Panc1 (cell line): ENCODE measurements at regions not wholly inside any gene's neighbourhood (a gene's known extent, or its start where the extent isn't known, plus 50 kb on each side); places are given as distances from the start of the nearest gene placed in this dataset.

Experiments used
- ATAC-seq: fragments of 200-7000 bp; cut with Tn5 transposase; 2 replicates; pipeline ENCODE4 v1.9.1; 2020; ENCODE audit warnings: mild to moderate bottlenecking, moderate library complexity
- BruUV-seq: library from RNA; stranded (reverse); fragments of 400-500 nt; replicated peaks from 2 replicates; lab custom pipeline; 2021; lab: Mats Ljungman, UMichigan
- CTCF ChIA-PET: fragments of 300-600 bp; sonication (Branson Sonifier 250); formaldehyde crosslinking; loops from one replicate; lab custom pipeline; 2022; ENCODE audit warnings: antibody characterized with exemption; lab: Charles Lee
- POLR2A ChIA-PET: fragments of 300-600 bp; sonication (Branson Sonifier 250); formaldehyde crosslinking; loops from one replicate; lab custom pipeline; 2022; ENCODE audit warnings: antibody characterized with exemption; lab: Charles Lee
- DNase-seq: peaks from one replicate; pipeline ENCODE4 v3.0.0-alpha.2; 2010; ENCODE audit warnings: low read depth, low spot score
- H3K27ac ChIP-seq: 2 replicates; pipeline ENCODE4 v1.5.1; 2011; ENCODE audit warnings: mild to moderate bottlenecking, low read length, inconsistent platforms
- H3K27me3 ChIP-seq: fragments of 200-500 bp; sonication (Bioruptor generic); 2 replicates; pipeline ENCODE4 v1.6.0; 2014; ENCODE audit warnings: low read length, inconsistent platforms; ENCODE audit not compliant: control insufficient read depth, insufficient read depth
- H3K36me3 ChIP-seq: fragments of 200-500 bp; sonication (Bioruptor generic); 2 replicates; pipeline ENCODE4 v1.5.1; 2014; ENCODE audit warnings: inconsistent platforms, mild to moderate bottlenecking, low read length, moderate library complexity; ENCODE audit not compliant: control insufficient read depth, insufficient read depth
- H3K4me1 ChIP-seq: 2 replicates; pipeline ENCODE4 v1.5.1; 2011; ENCODE audit warnings: inconsistent platforms, mild to moderate bottlenecking, low read length, moderate library complexity; ENCODE audit not compliant: control insufficient read depth, insufficient read depth
- H3K4me3 ChIP-seq, 2 experiments: 2 replicates each; pipeline ENCODE4 v1.5.1; 2011 to 2012; ENCODE audit warnings: low read depth in 2 of 2, low read length in 2 of 2, mild to moderate bottlenecking in 2 of 2, inconsistent platforms in 1 of 2, moderate library complexity in 1 of 2
- H3K9me3 ChIP-seq: fragments of 200-500 bp; sonication (Bioruptor generic); 2 replicates; pipeline ENCODE4 v1.5.1; 2014; ENCODE audit warnings: low read depth, mild to moderate bottlenecking, inconsistent platforms, low read length, moderate library complexity; ENCODE audit not compliant: control insufficient read depth, insufficient read depth
- POLR2AphosphoS5 ChIP-seq: IDR thresholded peaks from 2 replicates; pipeline ENCODE4 v1.6.1; 2012; ENCODE audit warnings: mild to moderate bottlenecking, low read depth, low read length, moderate library complexity
- SIN3A ChIP-seq: IDR thresholded peaks from 2 replicates; pipeline ENCODE4 v1.6.1; 2012; ENCODE audit warnings: low read depth, mild to moderate bottlenecking, low read length, moderate library complexity, borderline replicate concordance; ENCODE audit not compliant: insufficient read depth
- TCF7L2 ChIP-seq: IDR thresholded peaks from 2 replicates; pipeline ENCODE4 v1.6.1; 2011; ENCODE audit warnings: mild to moderate bottlenecking, low read depth, low read length, inconsistent platforms
- in situ Hi-C: cut with HindIII; loops from 2 replicates; pipeline ENCODE4 v1.10.0; 2016; ENCODE audit warnings: low sequenced_read_pairs, low pct_unique_long_range_greater_than_20kb
- intact Hi-C: fragments of 100-400 bp; cut with micrococcal nuclease; formaldehyde crosslinking; loops from one replicate; pipeline ENCODE4 v1.10.0; 2022; ENCODE audit not compliant: unreplicated experiment
- TF ChIP-seq, protein P1 (sequence below): fragments of 450-650 bp; IDR thresholded peaks from 2 replicates; pipeline ENCODE4 v1.5.1; 2017; ENCODE audit warnings: mild to moderate bottlenecking
- TF ChIP-seq, protein P2 (sequence below), 2 experiments: IDR thresholded peaks; 2 replicates each; pipeline ENCODE4 v1.6.1; 2011 to 2012; ENCODE audit warnings: low read depth in 2 of 2, control low read depth in 1 of 2, low read length in 1 of 2, mild to moderate bottlenecking in 1 of 2, moderate library complexity in 1 of 2; ENCODE audit not compliant: insufficient read depth in 1 of 2

DNA sequence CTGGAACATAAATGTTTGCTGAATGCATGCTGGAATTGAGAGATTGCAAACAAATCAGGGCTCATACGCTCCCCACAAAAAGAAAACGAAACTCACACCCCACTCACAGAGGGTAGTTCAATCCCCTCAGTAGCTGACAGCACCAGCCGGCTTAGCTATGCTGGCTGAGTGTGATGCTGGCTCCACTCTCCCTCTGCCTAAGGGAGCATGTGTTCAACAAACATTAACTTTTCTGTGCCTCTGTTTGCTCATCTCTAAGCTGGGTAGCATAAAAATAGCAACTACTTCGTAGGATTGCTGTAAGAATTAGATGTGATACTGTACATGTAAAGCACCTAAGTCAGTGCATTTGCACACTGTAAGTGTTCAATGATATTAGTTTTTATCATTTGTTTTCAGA, 282.6 kb downstream of the FOXO1 start:
- no TSS peak for BruUV-seq
- no peaks in the 10 kb centered on the region for H3K27me3 ChIP-seq
- ChIA-PET CTCF (no interaction called here), POLR2A (no interaction called here)
- H3K4me3 ChIP-seq: no peak overlapping the region
- H3K9me3 ChIP-seq: no peaks in the 10 kb centered on the region
- intact Hi-C loops (no loop called here), in situ Hi-C loops (no loop called here)
- H3K27ac ChIP-seq: no peak overlapping the region
- H3K4me1 ChIP-seq: no peaks in the 10 kb centered on the region
- TF ChIP-seq POLR2AphosphoS5 (no peak), SIN3A (no peak), TCF7L2 (no peak)
- TF ChIP-seq, protein P1, sequence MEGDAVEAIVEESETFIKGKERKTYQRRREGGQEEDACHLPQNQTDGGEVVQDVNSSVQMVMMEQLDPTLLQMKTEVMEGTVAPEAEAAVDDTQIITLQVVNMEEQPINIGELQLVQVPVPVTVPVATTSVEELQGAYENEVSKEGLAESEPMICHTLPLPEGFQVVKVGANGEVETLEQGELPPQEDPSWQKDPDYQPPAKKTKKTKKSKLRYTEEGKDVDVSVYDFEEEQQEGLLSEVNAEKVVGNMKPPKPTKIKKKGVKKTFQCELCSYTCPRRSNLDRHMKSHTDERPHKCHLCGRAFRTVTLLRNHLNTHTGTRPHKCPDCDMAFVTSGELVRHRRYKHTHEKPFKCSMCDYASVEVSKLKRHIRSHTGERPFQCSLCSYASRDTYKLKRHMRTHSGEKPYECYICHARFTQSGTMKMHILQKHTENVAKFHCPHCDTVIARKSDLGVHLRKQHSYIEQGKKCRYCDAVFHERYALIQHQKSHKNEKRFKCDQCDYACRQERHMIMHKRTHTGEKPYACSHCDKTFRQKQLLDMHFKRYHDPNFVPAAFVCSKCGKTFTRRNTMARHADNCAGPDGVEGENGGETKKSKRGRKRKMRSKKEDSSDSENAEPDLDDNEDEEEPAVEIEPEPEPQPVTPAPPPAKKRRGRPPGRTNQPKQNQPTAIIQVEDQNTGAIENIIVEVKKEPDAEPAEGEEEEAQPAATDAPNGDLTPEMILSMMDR: no peak
- TF ChIP-seq, protein P2, sequence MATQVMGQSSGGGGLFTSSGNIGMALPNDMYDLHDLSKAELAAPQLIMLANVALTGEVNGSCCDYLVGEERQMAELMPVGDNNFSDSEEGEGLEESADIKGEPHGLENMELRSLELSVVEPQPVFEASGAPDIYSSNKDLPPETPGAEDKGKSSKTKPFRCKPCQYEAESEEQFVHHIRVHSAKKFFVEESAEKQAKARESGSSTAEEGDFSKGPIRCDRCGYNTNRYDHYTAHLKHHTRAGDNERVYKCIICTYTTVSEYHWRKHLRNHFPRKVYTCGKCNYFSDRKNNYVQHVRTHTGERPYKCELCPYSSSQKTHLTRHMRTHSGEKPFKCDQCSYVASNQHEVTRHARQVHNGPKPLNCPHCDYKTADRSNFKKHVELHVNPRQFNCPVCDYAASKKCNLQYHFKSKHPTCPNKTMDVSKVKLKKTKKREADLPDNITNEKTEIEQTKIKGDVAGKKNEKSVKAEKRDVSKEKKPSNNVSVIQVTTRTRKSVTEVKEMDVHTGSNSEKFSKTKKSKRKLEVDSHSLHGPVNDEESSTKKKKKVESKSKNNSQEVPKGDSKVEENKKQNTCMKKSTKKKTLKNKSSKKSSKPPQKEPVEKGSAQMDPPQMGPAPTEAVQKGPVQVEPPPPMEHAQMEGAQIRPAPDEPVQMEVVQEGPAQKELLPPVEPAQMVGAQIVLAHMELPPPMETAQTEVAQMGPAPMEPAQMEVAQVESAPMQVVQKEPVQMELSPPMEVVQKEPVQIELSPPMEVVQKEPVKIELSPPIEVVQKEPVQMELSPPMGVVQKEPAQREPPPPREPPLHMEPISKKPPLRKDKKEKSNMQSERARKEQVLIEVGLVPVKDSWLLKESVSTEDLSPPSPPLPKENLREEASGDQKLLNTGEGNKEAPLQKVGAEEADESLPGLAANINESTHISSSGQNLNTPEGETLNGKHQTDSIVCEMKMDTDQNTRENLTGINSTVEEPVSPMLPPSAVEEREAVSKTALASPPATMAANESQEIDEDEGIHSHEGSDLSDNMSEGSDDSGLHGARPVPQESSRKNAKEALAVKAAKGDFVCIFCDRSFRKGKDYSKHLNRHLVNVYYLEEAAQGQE (IDR thresholded peaks at IDR 0.05; ENCODE audit: insufficient read depth in 1 of 2, low read depth in 2 of 2, low read length in 1 of 2): no peak
- DNase-seq (no peak), ATAC-seq (no peak)
- no peaks in the 10 kb centered on the region for H3K36me3 ChIP-seq

GRCh38 chr13:40384976-40385857, 281.2 kb downstream of the FOXO1 start:
- ChIA-PET CTCF (no interaction called here), POLR2A (no interaction called here)
- TF ChIP-seq, protein P1: no peak
- TF ChIP-seq POLR2AphosphoS5: no peak
- TF ChIP-seq TCF7L2: no peak
- TF ChIP-seq SIN3A: no peak
- TF ChIP-seq, protein P2 (IDR thresholded peaks at IDR 0.05; ENCODE audit: insufficient read depth in 1 of 2, low read depth in 2 of 2, low read length in 1 of 2): no peak
- DNase-seq (no peak), ATAC-seq (no peak)
- Histone ChIP-seq H3K36me3 (no peaks in the 10 kb centered on the region), H3K4me1 (no peaks in the 10 kb centered on the region), H3K9me3 (no peaks in the 10 kb centered on the region), H3K27me3 (no peaks in the 10 kb centered on the region), H3K4me3 (no peak overlapping the region), H3K27ac (no peak overlapping the region)
- in situ Hi-C loops (no loop called here), intact Hi-C loops (no loop called here)
- no TSS peak for BruUV-seq
